HepG2 (cell line): ENCODE measurements at regions not wholly inside any gene's neighbourhood (a gene's known extent, or its start where the extent isn't known, plus 50 kb on each side); places are given as distances from the start of the nearest gene placed in this dataset.

ENCODE experiments used
- ATAC-seq: fragments of 200-7000 bp; cut with Tn5 transposase; 3 replicates; pipeline ENCODE4 v1.9.1; 2020; ENCODE audit warnings: mild to moderate bottlenecking, moderate library complexity
- BruUV-seq: library from RNA; stranded (reverse); fragments of 400-500 nt; replicated peaks from 2 replicates; lab custom pipeline; 2021; lab: Mats Ljungman, UMichigan
- CTCF ChIA-PET: fragments of 300-600 bp; formaldehyde crosslinking; extraction: SDS; loops from one replicate; lab custom pipeline; 2021; ENCODE audit warnings: low total read pairs, inconsistent platforms, low intra/inter-chr PET ratio; lab: Yijun Ruan, JAX
- POLR2A ChIA-PET: fragments of 350-600 bp; sonication (Branson Sonifier 250); formaldehyde crosslinking; loops from one replicate; lab custom pipeline; 2020; ENCODE audit warnings: antibody characterized with exemption, inconsistent platforms; lab: Yijun Ruan, JAX
- DNase-seq: peaks from one replicate; pipeline ENCODE4 v3.0.0-alpha.2; 2015; ENCODE audit warnings: low spot score
- FAIRE-seq: peaks from 3 replicates; lab custom pipeline; 2011; peaks lifted over from hg19 to GRCh38; lab: Jason Lieb, UNC
- H2AFZ ChIP-seq: one replicate; pipeline ENCODE4 v1.6.1; 2011; ENCODE audit warnings: low read length, inconsistent platforms
- H3K27ac ChIP-seq: fragments of 300-600 bp; 3 replicates; pipeline ENCODE4 v1.8.0; 2011; ENCODE audit warnings: mixed run types, mild to moderate bottlenecking, mixed read lengths, low read length, inconsistent platforms; ENCODE audit not compliant: insufficient read depth; ENCODE audit errors: extremely low read length
- H3K27me3 ChIP-seq, 2 experiments: fragments of 200-600 bp in 1 of 2; 2 replicates in 1 of 2; 3 replicates in 1 of 2; pipeline versions ENCODE4 v1.6.0 to v1.8.0; 2011; ENCODE audit warnings: low read length in 2 of 2, mild to moderate bottlenecking in 2 of 2, moderate library complexity in 2 of 2, inconsistent platforms in 1 of 2; ENCODE audit not compliant: insufficient read depth in 2 of 2, control insufficient read depth in 1 of 2
- H3K36me3 ChIP-seq, 2 experiments: fragments of 200-600 bp in 1 of 2; replicated peaks in 1 of 2; 2 replicates in 1 of 2; 3 replicates in 1 of 2; pipeline versions ENCODE4 v1.5.1 to v1.8.0; 2011; ENCODE audit warnings: low read length in 2 of 2, inconsistent platforms in 1 of 2; ENCODE audit not compliant: insufficient read depth in 2 of 2, control insufficient read depth in 1 of 2
- H3K4me1 ChIP-seq: 2 replicates; pipeline ENCODE4 v1.5.1; 2012; ENCODE audit warnings: low read length, inconsistent platforms; ENCODE audit not compliant: insufficient read depth
- H3K4me2 ChIP-seq: 2 replicates; pipeline ENCODE4 v1.6.0; 2011; ENCODE audit warnings: low read depth, low read length, inconsistent platforms
- H3K4me3 ChIP-seq, 3 experiments: fragments of 200-600 bp in 1 of 3; sonication (generic), shearing (Covaris generic) in 1 of 3; replicated peaks in 1 of 3; 2 replicates each; pipeline ENCODE4 v1.5.1; 2011 to 2016; ENCODE audit warnings: low read length in 3 of 3, inconsistent platforms in 2 of 3, low read depth in 2 of 3, mild to moderate bottlenecking in 2 of 3, control low read depth in 1 of 3, mixed read lengths in 1 of 3; ENCODE audit not compliant: insufficient read depth in 1 of 3
- H3K79me2 ChIP-seq: one replicate; pipeline ENCODE4 v1.6.1; 2011; ENCODE audit warnings: low read length, inconsistent platforms; ENCODE audit not compliant: insufficient read depth
- H3K9ac ChIP-seq: 2 replicates; pipeline ENCODE4 v1.6.0; 2011; ENCODE audit warnings: mild to moderate bottlenecking, low read depth, low read length, inconsistent platforms; ENCODE audit not compliant: insufficient read depth
- H3K9me3 ChIP-seq: 2 replicates; pipeline ENCODE4 v1.5.1; 2012; ENCODE audit warnings: mild to moderate bottlenecking, low read length
- H4K20me1 ChIP-seq: 2 replicates; pipeline ENCODE4 v1.6.0; 2011; ENCODE audit warnings: inconsistent platforms, mild to moderate bottlenecking, low read length, moderate library complexity; ENCODE audit not compliant: insufficient read depth
- AFF4 ChIP-seq: sonication (generic); formaldehyde crosslinking; IDR thresholded peaks from 2 replicates; pipeline ENCODE4 v1.4.0; 2020; ENCODE audit warnings: missing genetic modification reagents
- CBX1 ChIP-seq: IDR thresholded peaks from one replicate; pipeline ENCODE4 v1.6.1; 2016; ENCODE audit warnings: antibody characterized with exemption, low read depth
- DNMT1 ChIP-seq: sonication (generic); formaldehyde crosslinking; IDR thresholded peaks from 2 replicates; pipeline ENCODE4 v1.5.1; 2020; ENCODE audit warnings: mild to moderate bottlenecking, missing genetic modification reagents
- GRHL1 ChIP-seq: sonication (generic); formaldehyde crosslinking; conservative IDR thresholded peaks from 2 replicates; pipeline ENCODE4 v1.8.0; 2022; ENCODE audit warnings: missing genetic modification reagents
- HNRNPL ChIP-seq: fragments of 200-400 bp; formaldehyde crosslinking; IDR thresholded peaks from 2 replicates; pipeline ENCODE4 v1.6.1; 2017; ENCODE audit warnings: mild to moderate bottlenecking, low read depth, low read length
- NFE2 ChIP-seq: sonication (generic); formaldehyde crosslinking; IDR thresholded peaks from 2 replicates; pipeline ENCODE4 v1.4.0; 2020; ENCODE audit warnings: missing genetic modification reagents
- NR2F6 ChIP-seq, 2 experiments: IDR thresholded peaks; 2 replicates each; pipeline ENCODE4 v1.6.1; 2016; ENCODE audit warnings: antibody characterized with exemption in 1 of 2, mild to moderate bottlenecking in 1 of 2
- POLR2G ChIP-seq: fragments of 200-400 bp; formaldehyde crosslinking; IDR thresholded peaks from 2 replicates; pipeline ENCODE4 v1.6.1; 2018; ENCODE audit warnings: mild to moderate bottlenecking, low read depth, low read length, moderate library complexity
- REST ChIP-seq, 2 experiments: IDR thresholded peaks; 2 replicates each; pipeline ENCODE4 v1.6.1; 2011 to 2012; ENCODE audit warnings: low read length in 2 of 2, borderline replicate concordance in 1 of 2, low read depth in 1 of 2, mild to moderate bottlenecking in 1 of 2, moderate library complexity in 1 of 2
- SIN3B ChIP-seq: fragments of 150-350 bp; IDR thresholded peaks from 2 replicates; pipeline ENCODE4 v1.6.1; 2014; ENCODE audit warnings: low read length
- TAF1 ChIP-seq: sonication (generic); formaldehyde crosslinking; IDR thresholded peaks from 2 replicates; pipeline ENCODE4 v1.4.0; 2020; ENCODE audit warnings: missing genetic modification reagents
- ZBTB7A ChIP-seq: sonication (generic); formaldehyde crosslinking; IDR thresholded peaks from 2 replicates; pipeline ENCODE4 v1.8.0; 2022; ENCODE audit warnings: mild to moderate bottlenecking, missing genetic modification reagents
- ZFP37 ChIP-seq: sonication (generic); formaldehyde crosslinking; IDR thresholded peaks from 2 replicates; pipeline ENCODE4 v1.4.0; 2020; ENCODE audit warnings: missing genetic modification reagents, borderline replicate concordance
- WGBS: methylation state at CpG from one replicate; pipeline ENCODE4 v1.1.6; 2017; ENCODE audit warnings: low lambda C conversion rate; 5-methylcytosine and 5-hydroxymethylcytosine counted together
- in situ Hi-C: cut with HindIII; loops from 2 replicates; pipeline ENCODE4 v1.10.0; 2017; ENCODE audit warnings: low pct_unique_long_range_greater_than_20kb; ENCODE audit not compliant: extremely low pct_ligation_motif_present
- intact Hi-C: fragments of 100-400 bp; cut with micrococcal nuclease; formaldehyde crosslinking; loops from one replicate; pipeline ENCODE4 v1.10.0; 2022; ENCODE audit not compliant: unreplicated experiment

GRCh38 chr12:11998944-11999315, 71.8 kb upstream of the BCL2L14 start:
- no peak overlapping the region for H3K4me2 ChIP-seq
- BruUV-seq: no TSS peak
- intact Hi-C loops: no loop called here
- in situ Hi-C loops: no loop called here
- H3K27ac ChIP-seq: no peak overlapping the region
- no peak overlapping the region for H2AFZ ChIP-seq
- TF ChIP-seq HNRNPL (no peak), ZFP37 (CRISPR knock-in tag) (no peak), REST (IDR thresholded peaks at IDR 0.05; ENCODE audit: borderline replicate concordance in 1 of 2, low read depth in 1 of 2, low read length in 2 of 2) (no peak), POLR2G (no peak), DNMT1 (CRISPR knock-in tag) (no peak), NR2F6 (IDR thresholded peaks at IDR 0.05) (no peak), NR2F6 (CRISPR knock-in tag; IDR thresholded peaks at IDR 0.05) (no peak), CBX1 (no peak), SIN3B (no peak), AFF4 (CRISPR knock-in tag) (no peak), TAF1 (CRISPR knock-in tag) (no peak), GRHL1 (no peak), ZBTB7A (CRISPR knock-in tag) (no peak), NFE2 (no peak)
- TF ChIP-seq, all 625 proteins: peak for 0
- ATAC-seq (no peak), FAIRE-seq (no peak), DNase-seq (no peak)
- Histone ChIP-seq H3K9ac (no peak overlapping the region), H3K9me3 (no peaks in the 10 kb centered on the region), H3K27me3 (peaks cover 2 to 18% of the 10 kb centered on the region in 2 experiments; a peak in 4 of 5 replicates), H3K4me1 (no peaks in the 10 kb centered on the region), H3K4me3 (no peak overlapping the region), H4K20me1 (no peaks in the 10 kb centered on the region), H3K36me3 (no peaks in the 10 kb centered on the region), H3K79me2 (no peaks in the 10 kb centered on the region)
- ChIA-PET POLR2A (no interaction called here), CTCF (no interaction called here)
- 5% methylated on average over 1 of the region's 1 CpG for WGBS
